Activated naive CD4-positive, alpha-beta T cell treated with anti-CD3 and anti-CD28 coated beads, Interleukin-2, amount 50 U/mL, for 72 hours (primary cell): ENCODE measurements at regions not wholly inside any gene's neighbourhood (a gene's known extent, or its start where the extent isn't known, plus 50 kb on each side); places are given as distances from the start of the nearest gene placed in this dataset.

Experiments used
- ATAC-seq, 2 donors: fragments of 150-1000 bp; cut with Tn5 transposase; 2 replicates each; pipeline ENCODE4 v1.10.0; 2021; ENCODE audit warnings: mild to moderate bottlenecking in 2 of 2, moderate library complexity in 2 of 2
- DNase-seq, 2 donors: peaks; one replicate each; pipeline ENCODE4 v3.0.0; 2021 to 2022; ENCODE audit warnings: low spot score in 2 of 2
- H3K27ac Mint-ChIP-seq, 2 donors: one replicate each; pipeline ENCODE4 v1.8.0; 2022; ENCODE audit warnings: mild to moderate bottlenecking in 2 of 2, mixed read lengths in 2 of 2
- H3K36me3 Mint-ChIP-seq, 2 donors: one replicate each; pipeline ENCODE4 v1.8.0; 2022; ENCODE audit warnings: mixed read lengths in 2 of 2
- H3K9me3 Mint-ChIP-seq, 2 donors: one replicate each; pipeline ENCODE4 v1.8.0; 2022; ENCODE audit warnings: mixed read lengths in 2 of 2

GRCh38 chr22:44369916-44370801, 57.4 kb upstream of the SHISAL1 start:
- Mint-ChIP-seq H3K27ac (no peak overlapping the region), H3K9me3 (peaks cover 9 to 10% of the 10 kb centered on the region in 2 donors), H3K36me3 (peaks cover 0 to 11% of the 10 kb centered on the region in 2 donors)
- DNase-seq (no peak), ATAC-seq (no peak)

DNA sequence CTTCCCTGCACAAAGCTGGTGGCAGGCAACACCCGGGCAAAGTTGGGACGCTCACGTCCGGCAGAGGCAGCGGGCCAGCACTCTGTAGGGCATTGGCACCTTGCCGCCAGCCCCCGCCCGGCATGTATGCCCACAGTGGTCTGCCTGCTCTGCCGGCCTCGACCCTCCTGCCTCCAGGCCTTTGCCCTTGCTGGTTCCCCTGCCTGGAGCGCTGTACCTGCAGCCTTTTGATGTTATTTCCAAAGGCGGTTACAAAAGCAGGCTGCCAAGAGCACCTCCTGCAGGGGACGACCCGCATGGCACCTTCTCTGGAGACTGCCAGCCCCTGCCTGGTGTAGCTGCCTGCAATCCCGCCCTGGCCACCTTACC, 56.5 kb upstream of the SHISAL1 start:
- Mint-ChIP-seq H3K36me3 (peaks cover 0 to 3% of the 10 kb centered on the region in 2 donors), H3K9me3 (peaks cover 2 to 3% of the 10 kb centered on the region in 2 donors), H3K27ac (no peak overlapping the region)
- DNase-seq: no peak
- no peak for ATAC-seq

DNA sequence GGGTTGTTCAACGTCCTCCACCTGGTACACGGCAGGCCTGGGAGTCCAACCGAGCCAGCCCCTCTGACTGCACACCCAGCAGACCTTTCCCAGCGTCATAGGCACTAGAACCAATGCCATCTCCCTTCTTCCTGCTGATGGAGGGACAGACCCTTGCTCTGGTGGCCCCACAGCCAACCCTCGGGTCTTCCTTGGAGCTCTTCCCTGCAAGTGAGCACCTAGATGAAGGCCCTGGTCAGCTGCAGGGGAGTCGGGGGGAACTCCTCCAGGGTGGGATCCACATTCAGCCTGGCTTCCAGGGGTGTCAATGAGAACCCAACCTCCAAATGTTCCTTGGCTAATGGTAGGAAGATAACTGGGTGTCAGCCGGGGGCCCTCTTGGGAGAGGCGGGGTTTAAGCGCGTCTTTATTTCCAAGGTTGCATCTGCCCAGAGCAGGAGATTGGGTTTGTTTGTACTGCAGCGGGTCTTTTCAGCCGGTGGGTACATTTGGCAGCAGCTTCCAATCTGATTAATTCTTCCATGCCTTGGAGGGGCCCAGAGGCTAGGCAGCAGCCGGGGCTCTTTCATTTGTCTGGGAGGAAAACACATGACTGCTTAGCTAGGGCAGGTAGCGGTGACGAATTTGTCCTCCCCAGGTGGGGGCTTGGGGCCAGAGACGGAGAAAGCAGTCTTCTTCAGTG, 56.0 kb upstream of the SHISAL1 start:
- H3K9me3 Mint-ChIP-seq: no peaks in the 10 kb centered on the region

GRCh38 chr22:44366372-44367300, 53.9 kb upstream of the SHISAL1 start:
- ATAC-seq (no peak), DNase-seq (no peak)
- Mint-ChIP-seq H3K36me3 (no peaks in the 10 kb centered on the region), H3K9me3 (no peaks in the 10 kb centered on the region), H3K27ac (peak overlapping the region; percentile 32 to 61)

More for the DNA sequence above, 56.0 kb upstream of the SHISAL1 start:
- no peaks in the 10 kb centered on the region for H3K36me3 Mint-ChIP-seq
- DNase-seq (no peak), ATAC-seq (no peak)
- H3K27ac Mint-ChIP-seq: no peak overlapping the region

- no peak for DNase-seq
- Mint-ChIP-seq H3K27ac (no peak overlapping the region), H3K36me3 (no peaks in the 10 kb centered on the region), H3K9me3 (no peaks in the 10 kb centered on the region)
- ATAC-seq: no peak
Observed at GRCh38 chr22:44365832-44366231, 53.1 kb upstream of the SHISAL1 start.

GRCh38 chr22:44365191-44365590, 52.4 kb upstream of the SHISAL1 start:
- H3K36me3 Mint-ChIP-seq: no peaks in the 10 kb centered on the region
- H3K27ac Mint-ChIP-seq: peak overlapping the region in 1 of 2 donors; percentile 3
- ATAC-seq (no peak), DNase-seq (no peak)
- H3K9me3 Mint-ChIP-seq: no peaks in the 10 kb centered on the region

GRCh38 chr22:44364751-44365130, 52.0 kb upstream of the SHISAL1 start:
- Mint-ChIP-seq H3K9me3 (no peaks in the 10 kb centered on the region), H3K36me3 (no peaks in the 10 kb centered on the region), H3K27ac (peak overlapping the region in 1 of 2 donors; percentile 3)
- DNase-seq: no peak
- ATAC-seq: no peak

DNA sequence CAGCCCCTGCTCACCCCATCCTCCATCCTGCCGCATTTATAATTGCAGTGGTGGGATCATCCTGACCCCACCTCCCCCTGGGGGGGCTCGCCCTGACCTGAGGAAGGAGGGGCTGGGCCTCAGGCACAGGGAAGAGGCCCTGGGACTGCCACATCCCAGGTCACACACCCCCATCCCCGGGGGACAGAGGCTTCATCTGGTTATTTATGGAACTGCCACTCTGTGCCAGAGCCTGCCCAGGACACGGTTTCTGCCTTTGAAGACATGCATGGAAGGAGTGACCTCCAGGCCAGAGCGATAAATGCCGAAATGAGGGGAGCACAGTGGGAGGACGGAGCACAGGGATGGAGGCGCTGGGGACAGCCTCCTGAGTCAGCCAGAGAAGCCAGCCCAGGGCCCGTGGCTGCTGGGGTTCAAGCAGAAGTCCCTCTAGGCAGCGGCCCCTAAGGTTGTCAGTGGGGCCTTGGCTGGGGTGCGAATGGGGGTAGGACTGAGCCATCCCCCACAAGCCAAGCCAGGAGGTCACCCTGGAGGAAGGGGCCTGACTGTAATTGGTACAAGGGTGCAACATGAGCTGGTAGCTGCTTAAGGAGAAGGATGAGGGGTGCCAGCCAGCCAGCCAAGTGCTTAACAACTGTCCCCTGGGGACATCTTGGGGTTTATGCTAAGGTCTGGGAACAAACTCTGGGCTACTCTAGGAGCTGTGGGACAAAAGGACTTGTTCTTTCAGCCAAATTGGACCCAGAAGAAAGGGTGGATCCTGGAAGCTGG, 51.4 kb upstream of the SHISAL1 start:
- DNase-seq (no peak), ATAC-seq (no peak)
- no peak overlapping the region for H3K27ac Mint-ChIP-seq
- no peaks in the 10 kb centered on the region for H3K9me3 Mint-ChIP-seq
- H3K36me3 Mint-ChIP-seq: no peaks in the 10 kb centered on the region

GRCh38 chr22:44363013-44363979, 50.5 kb upstream of the SHISAL1 start:
- DNase-seq (no peak), ATAC-seq (no peak)
- no peak overlapping the region for H3K27ac Mint-ChIP-seq
- no peaks in the 10 kb centered on the region for H3K36me3 Mint-ChIP-seq
- no peaks in the 10 kb centered on the region for H3K9me3 Mint-ChIP-seq

- no peak for DNase-seq
- no peak overlapping the region for H3K27ac Mint-ChIP-seq
- no peaks in the 10 kb centered on the region for H3K36me3 Mint-ChIP-seq
- no peaks in the 10 kb centered on the region for H3K9me3 Mint-ChIP-seq
- no peak for ATAC-seq
Observed at GRCh38 chr22:44362249-44363012, 49.7 kb upstream of the SHISAL1 start.
